Erythroblast (primary cell): ENCODE measurements at regions not wholly inside any gene's neighbourhood (a gene's known extent, or its start where the extent isn't known, plus 50 kb on each side); places are given as distances from the start of the nearest gene placed in this dataset.

Source experiments
- DNase-seq, 2 experiments: peaks; one replicate each; lab custom pipeline; 2025; lab: John Stamatoyannopoulos, UW
- GATA1 ChIP-seq: IDR thresholded peaks from 2 replicates; pipeline ENCODE4 v1.6.1; 2011; ENCODE audit warnings: low read depth, mild to moderate bottlenecking, control low read depth, low read length, moderate library complexity
- POLR2A ChIP-seq: IDR thresholded peaks from 2 replicates; pipeline ENCODE4 v1.6.1; 2011; ENCODE audit warnings: mild to moderate bottlenecking, low read length

- no peak for DNase-seq
- TF ChIP-seq POLR2A: no peak
- no peak for TF ChIP-seq GATA1
Measured at GRCh38 chr10:78985973-78986818, 82.6 kb upstream of the ZMIZ1 start.

- no peak for DNase-seq
- TF ChIP-seq GATA1 (no peak), POLR2A (no peak)
Measured at GRCh38 chr10:78991187-78991586, 77.6 kb upstream of the ZMIZ1 start.

- TF ChIP-seq POLR2A (no peak), GATA1 (no peak)
- DNase-seq: no peak
Measured at GRCh38 chr10:78992333-78992732, 76.4 kb upstream of the ZMIZ1 start.

- no peak for DNase-seq
- TF ChIP-seq POLR2A: no peak
- no peak for TF ChIP-seq GATA1
Measured at GRCh38 chr10:78993261-78993945, 75.4 kb upstream of the ZMIZ1 start.

- TF ChIP-seq GATA1 (no peak), POLR2A (no peak)
- no peak for DNase-seq
Measured at GRCh38 chr10:78995987-78996791, 72.6 kb upstream of the ZMIZ1 start.

GRCh38 chr10:78996792-78997129, 72.0 kb upstream of the ZMIZ1 start:
- DNase-seq: no peak
- TF ChIP-seq POLR2A: no peak
- TF ChIP-seq GATA1: no peak

GRCh38 chr10:78997635-78998618, 70.8 kb upstream of the ZMIZ1 start:
- TF ChIP-seq POLR2A (no peak), GATA1 (no peak)
- no peak for DNase-seq

GRCh38 chr10:79001082-79001885, 67.5 kb upstream of the ZMIZ1 start:
- TF ChIP-seq POLR2A: no peak
- no peak for TF ChIP-seq GATA1

GRCh38 chr10:79002336-79002735, 66.4 kb upstream of the ZMIZ1 start:
- TF ChIP-seq POLR2A (no peak), GATA1 (no peak)
- DNase-seq: no peak

More at GRCh38 chr10:79001082-79001885, 67.5 kb upstream of the ZMIZ1 start:
- DNase-seq: no peak

GRCh38 chr10:79003183-79004100, 65.3 kb upstream of the ZMIZ1 start:
- DNase-seq: peak; percentile 32 to 42
- TF ChIP-seq GATA1: no peak

- TF ChIP-seq GATA1: no peak
- no peak for TF ChIP-seq POLR2A
- DNase-seq: no peak
Measured at GRCh38 chr10:79004311-79004710, 64.5 kb upstream of the ZMIZ1 start.
